NCI-H345 treated with DMSO at 0.1 percent for 48 hours (cell line): ENCODE measurements at regions not wholly inside any gene's neighbourhood (a gene's known extent, or its start where the extent isn't known, plus 50 kb on each side); places are given as distances from the start of the nearest gene placed in this dataset.
"Not testable (repeated sequence)": the region's sequence is repeated elsewhere in the genome, so short reads cannot be mapped to it uniquely, and the experiment has no call there.

ENCODE experiments used
- DNase-seq: peaks from one replicate; lab custom pipeline; 2025; ENCODE audit not compliant: unreplicated experiment; lab: John Stamatoyannopoulos, UW

GRCh38 chr7:86209036-86209435, 434.7 kb upstream of the GRM3 start:
- no peak for DNase-seq

- no peak for DNase-seq
These were observed 436.0 kb upstream of the GRM3 start for GRCh38 chr7:86207740-86208139.

- no peak for DNase-seq
These were observed 440.9 kb upstream of the GRM3 start for GRCh38 chr7:86202833-86203232.

GRCh38 chr7:86201767-86202166, 441.9 kb upstream of the GRM3 start:
- DNase-seq: no peak

- no peak for DNase-seq
These were observed 443.7 kb upstream of the GRM3 start for GRCh38 chr7:86199881-86200614.

GRCh38 chr7:86190351-86190750, 453.4 kb upstream of the GRM3 start:
- no peak for DNase-seq

- no peak for DNase-seq
These were observed 462.2 kb upstream of the GRM3 start for GRCh38 chr7:86181474-86181873.

- no peak for DNase-seq
These were observed 478.9 kb upstream of the GRM3 start for GRCh38 chr7:86164827-86165226.

- no peak for DNase-seq
These were observed 485.6 kb upstream of the GRM3 start for GRCh38 chr7:86158111-86158510.

- no peak for DNase-seq
These were observed 488.1 kb upstream of the GRM3 start for GRCh38 chr7:86155623-86156022.

GRCh38 chr7:86152926-86153325, 490.8 kb upstream of the GRM3 start:
- no peak for DNase-seq

- no peak for DNase-seq
These were observed 494.6 kb upstream of the GRM3 start for GRCh38 chr7:86149024-86149665.

GRCh38 chr7:86148501-86148900, 495.2 kb upstream of the GRM3 start:
- DNase-seq: no peak

- DNase-seq: no peak
These were observed 506.4 kb upstream of the GRM3 start for GRCh38 chr7:86137343-86137742.

- DNase-seq: no peak
These were observed 513.4 kb upstream of the GRM3 start for GRCh38 chr7:86130268-86130667.

GRCh38 chr7:86123476-86123875, 520.2 kb upstream of the GRM3 start:
- DNase-seq: no peak

GRCh38 chr7:86094166-86094669, 549.5 kb upstream of the GRM3 start:
- no peak for DNase-seq

GRCh38 chr7:86091369-86091768, 552.3 kb upstream of the GRM3 start:
- DNase-seq: no peak

GRCh38 chr7:86089455-86089854, 554.3 kb upstream of the GRM3 start:
- DNase-seq: no peak

- not testable (repeated sequence) for DNase-seq
These were observed 579.1 kb upstream of the GRM3 start for GRCh38 chr7:86064572-86064971.

GRCh38 chr7:86058649-86059048, 585.1 kb upstream of the GRM3 start:
- no peak for DNase-seq

- no peak for DNase-seq
These were observed 592.8 kb upstream of the GRM3 start for GRCh38 chr7:86050918-86051317.

GRCh38 chr7:86049910-86050309, 593.8 kb upstream of the GRM3 start:
- no peak for DNase-seq
